HG03280 (cell line): ENCODE measurements at regions not wholly inside any gene's neighbourhood (a gene's known extent, or its start where the extent isn't known, plus 50 kb on each side); places are given as distances from the start of the nearest gene placed in this dataset.
"Not testable (repeated sequence)": the region's sequence is repeated elsewhere in the genome, so short reads cannot be mapped to it uniquely, and the experiment has no call there.

Experiments
- ATAC-seq: cut with Tn5 transposase; IDR thresholded peaks from one replicate; pipeline ENCODE4 v1.9.1; 2021; ENCODE audit warnings: mild to moderate bottlenecking, moderate library complexity; ENCODE audit not compliant: unreplicated experiment

DNA sequence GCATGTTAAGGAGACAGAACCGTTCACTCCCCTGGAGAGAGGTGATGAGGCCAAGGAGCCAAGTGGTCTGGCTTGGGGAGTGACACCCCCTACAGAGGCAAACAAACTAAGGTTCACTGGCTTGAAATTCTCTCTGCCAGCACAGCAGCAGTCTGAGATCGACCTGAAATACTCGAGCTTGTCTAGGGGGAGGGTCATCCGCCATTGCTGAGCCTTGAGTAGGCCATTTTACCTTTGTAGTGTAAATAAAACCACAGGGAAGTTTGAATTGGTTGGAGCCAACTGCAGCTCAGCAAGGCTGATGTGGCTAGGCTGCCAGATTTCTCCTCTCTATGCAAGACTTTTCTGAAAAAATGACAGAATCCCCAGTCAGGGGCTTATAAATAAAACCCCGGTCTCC is 52.9 kb downstream of the CDY2B start:
- ATAC-seq = not testable (repeated sequence)

DNA sequence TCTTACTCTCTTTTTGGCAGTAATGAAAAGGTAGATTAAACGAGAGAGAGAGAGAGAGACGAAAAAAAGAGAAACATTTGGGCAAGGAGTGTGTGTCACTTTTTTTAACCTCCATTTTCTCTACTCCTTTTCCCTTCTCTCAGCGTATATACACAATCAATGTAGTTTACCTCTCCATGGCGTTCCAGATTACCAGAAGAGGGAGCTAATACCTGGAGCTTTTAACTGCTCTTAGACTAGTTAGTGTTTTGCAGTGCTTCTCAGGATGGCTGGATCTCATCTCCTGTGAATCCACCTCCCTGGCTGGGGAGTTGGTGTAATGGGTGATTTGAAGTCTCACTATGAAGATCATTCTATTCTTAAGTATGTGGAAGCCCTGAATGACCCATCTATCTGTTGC is 60.3 kb downstream of the CDY2B start:
- not testable (repeated sequence) for ATAC-seq

DNA sequence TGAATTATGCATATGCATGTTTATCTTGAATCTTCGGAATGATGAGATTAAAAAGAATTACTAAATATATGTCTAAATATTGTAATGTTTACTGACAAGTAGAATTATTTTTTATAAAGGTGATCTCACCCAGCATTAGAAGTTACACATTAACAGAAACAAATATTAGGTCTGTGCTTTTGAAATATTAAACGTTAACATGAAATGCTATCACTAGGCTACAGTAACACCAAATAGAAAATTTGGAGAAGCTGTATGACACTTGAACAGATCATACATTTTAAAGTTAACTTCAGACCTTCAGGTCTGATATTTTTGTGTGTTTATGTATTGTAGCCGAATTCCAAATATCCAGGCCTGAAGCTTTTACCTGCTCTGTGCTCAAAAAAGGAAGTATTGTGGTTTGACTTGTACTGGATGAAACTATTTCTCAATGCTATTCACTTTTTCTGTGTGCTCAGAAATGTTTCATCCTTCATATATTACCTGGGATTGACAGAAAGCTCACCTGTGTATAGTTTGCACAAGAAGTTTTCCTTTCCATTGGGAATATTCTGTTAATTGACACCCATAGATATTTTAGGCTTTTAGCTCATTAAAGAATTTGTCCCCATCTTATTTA is 60.9 kb downstream of the CDY2B start:
- ATAC-seq = not testable (repeated sequence)

GRCh38 chrY:17817076-17818068 is 62.6 kb downstream of the CDY2B start:
- ATAC-seq = not testable (repeated sequence)

DNA sequence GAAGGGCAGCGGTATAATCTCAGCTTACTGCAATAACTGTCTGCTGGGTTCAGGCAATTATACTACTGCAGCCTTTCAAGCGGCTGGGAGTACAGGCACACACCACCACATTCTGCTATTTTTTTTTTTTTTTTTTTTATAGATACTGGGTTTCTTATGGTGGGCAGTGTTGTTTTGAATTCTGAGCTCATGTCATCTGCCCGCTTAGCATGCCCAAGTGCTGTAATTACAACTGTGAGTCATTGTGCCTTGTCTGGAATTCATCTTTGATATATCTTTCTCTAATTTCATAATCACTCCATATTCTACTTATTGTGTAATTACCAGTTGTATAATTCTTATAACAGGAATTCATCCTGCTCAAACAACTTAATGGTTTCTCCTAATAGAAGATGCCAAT is 67.4 kb downstream of the CDY2B start:
- ATAC-seq = not testable (repeated sequence)

DNA sequence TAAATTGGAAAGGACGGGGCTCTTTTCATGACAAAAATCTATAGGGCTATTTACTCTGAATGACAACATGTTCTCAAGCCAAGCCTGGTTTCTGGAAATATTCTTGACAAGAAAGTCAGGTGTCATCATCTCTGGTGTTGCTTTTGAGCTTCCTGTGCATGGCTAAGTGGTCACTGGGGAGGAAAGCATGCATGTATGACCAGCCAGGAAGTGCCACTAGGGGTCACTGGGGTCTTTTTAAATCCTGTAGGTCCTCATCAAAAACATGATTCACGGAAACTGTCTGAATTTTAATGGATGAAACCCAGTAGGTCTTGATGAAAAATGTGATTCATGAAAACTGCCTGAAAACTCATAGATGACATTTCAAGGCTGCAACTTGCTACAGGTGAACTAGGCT is 80.1 kb downstream of the CDY2B start:
- ATAC-seq = not testable (repeated sequence)

DNA sequence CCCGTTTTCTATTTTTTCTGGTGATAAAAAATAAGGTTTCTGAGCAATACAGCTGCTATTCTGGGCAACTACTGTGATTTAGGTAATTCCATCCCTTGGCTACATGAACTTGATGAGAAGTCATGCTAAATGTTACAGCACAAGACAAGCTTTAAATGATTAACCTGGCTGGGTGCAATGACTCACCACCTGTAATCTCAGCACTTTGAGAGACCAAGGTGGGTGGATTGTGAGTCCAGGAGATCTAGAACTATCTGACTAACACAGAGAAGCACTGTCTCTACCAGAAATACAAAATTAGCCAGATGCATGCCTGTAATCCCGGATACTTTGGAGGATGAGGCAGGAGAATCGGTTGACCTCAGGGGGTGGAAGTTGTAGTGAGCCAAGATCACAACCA is 92.8 kb downstream of the CDY2B start:
- not testable (repeated sequence) for ATAC-seq

GRCh38 chrY:17766000-17766699 is 113.9 kb downstream of the CDY2B start:
- ATAC-seq = not testable (repeated sequence)

DNA sequence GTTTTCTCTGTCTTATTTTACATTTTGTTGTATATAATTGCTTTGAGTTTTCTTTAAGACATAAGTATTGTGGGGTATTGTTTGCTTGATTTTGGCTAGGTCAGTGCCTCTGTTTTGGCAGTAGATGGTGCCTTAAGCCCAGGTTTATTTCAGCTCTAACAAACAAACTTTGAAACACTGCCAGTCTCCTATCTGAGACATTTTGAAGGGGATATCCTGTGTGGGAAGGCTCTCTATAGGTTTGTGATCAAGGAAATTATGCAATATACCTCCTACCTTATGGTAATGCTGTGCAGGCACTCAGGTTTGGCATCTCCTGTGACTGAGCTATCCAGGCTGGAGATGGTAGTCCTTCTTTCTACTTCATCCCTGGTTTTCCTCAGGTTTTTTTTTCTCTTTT is 120.8 kb downstream of the CDY2B start:
- not testable (repeated sequence) for ATAC-seq

DNA sequence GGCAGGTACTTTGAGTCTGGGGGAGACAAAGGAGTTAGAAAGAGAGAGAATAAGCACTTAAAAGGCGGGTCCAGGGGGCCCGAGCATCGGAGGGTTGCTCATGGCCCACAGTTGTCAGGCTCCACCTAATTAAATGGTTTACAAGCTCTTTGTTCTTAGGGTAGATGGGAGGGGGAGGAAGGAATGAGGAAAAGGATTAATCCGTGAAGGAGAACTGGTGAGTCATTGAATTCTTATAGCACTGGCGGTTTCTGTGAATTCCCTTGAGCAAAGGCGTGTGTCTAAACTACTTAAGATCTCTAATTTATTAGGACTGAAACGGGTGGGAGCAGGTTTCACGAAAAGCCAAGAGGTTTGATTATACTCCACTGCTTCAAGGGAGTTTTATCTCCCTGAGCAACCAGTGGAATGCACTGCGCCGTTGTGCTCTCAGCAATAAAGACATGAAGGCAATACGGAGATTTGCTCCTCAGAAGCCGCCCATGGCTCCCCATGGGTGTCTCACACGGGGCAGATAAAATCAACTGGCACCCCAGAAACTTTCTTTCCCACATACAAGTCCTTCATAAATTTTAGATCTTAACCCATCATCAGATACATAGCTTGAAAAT is 127.0 kb downstream of the CDY2B start:
- ATAC-seq = not testable (repeated sequence)

GRCh38 chrY:17739852-17740251 is 140.2 kb downstream of the CDY2B start:
- not testable (repeated sequence) for ATAC-seq

- ATAC-seq = not testable (repeated sequence)
Observed at GRCh38 chrY:17729474-17729873, 150.5 kb downstream of the CDY2B start.

GRCh38 chrY:17716329-17717043 is 163.5 kb downstream of the CDY2B start:
- ATAC-seq = not testable (repeated sequence)

DNA sequence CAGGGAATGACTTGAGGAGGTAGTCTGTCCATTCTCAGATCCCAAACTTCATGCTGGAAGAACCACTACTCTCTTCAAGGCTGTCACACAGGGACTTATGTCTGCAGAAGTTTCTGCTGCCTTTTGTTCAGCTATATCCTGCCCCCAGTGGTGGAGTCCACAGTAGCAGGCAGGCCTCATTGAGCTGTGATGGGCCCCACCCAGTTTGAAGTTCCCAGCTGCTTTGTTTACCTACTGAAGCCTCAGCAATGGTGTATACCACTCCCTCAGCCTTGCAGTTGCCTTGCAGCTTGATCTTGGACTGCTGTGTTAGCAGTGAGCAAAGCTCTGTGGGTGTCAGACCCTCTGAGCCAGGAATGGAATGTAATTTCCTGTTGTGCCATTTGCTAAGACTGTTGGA is 212.0 kb downstream of the CDY2B start:
- ATAC-seq = not testable (repeated sequence)

DNA sequence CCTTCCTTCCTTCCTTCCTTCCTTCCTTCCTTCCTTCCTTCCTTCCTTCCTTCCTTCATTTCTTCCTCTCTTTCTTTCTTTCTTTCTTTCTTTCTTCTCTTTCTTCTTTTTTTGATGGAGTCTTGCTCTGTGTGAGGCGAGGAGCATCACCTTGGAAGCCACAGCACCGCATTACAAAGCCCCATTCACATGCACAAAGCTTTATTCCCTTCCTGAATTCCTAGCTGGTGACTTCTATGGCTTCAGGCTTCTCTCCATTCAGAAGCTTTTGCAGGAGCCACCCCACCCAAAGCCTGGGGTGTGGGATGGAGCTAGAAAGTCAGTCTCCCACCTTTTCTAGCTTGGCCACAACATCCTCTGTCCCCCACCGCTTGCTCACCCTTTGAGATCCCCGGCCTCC is 237.0 kb downstream of the CDY2B start:
- ATAC-seq = not testable (repeated sequence)

GRCh38 chrY:17634484-17634883 is 245.5 kb downstream of the CDY2B start:
- not testable (repeated sequence) for ATAC-seq

DNA sequence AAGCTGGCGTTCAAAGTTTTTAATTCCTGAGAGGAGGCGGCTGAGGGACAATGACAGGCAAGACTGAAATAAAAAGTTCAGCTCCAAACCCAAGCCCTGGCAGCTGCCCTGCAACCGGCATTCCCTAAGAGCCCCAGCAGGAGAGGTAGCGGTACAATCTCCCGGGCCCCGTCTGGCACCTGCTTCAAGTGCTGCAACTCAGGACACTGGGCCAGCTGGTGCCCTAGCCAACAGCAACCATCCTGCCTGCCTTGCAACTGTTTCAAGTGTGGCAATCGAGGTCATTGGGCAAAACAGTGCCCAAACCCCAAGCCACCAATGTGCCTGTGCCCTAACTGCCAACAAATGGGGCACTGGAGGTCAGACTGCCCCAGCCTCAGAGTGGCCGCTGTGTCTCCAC is 268.8 kb downstream of the CDY2B start:
- ATAC-seq = not testable (repeated sequence)

DNA sequence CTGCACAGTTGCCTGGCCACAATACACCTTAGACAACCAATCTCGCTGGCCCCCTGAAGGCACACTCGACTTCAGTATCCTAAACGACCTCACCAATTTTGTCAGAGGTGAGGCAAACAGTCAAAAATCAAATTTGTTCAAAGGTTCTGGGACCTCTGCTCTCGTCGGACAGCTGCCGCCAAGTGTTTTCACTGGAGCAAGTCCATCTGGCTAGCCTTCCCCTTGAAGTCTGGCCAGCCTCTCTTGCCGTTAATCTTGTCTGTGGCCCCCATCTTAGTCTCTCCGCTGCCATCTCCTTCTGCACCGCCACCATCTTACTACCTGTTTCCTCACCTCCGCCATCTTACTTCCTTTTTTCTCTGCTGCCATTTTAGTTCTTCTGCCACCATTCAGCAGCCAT is 269.4 kb downstream of the CDY2B start:
- not testable (repeated sequence) for ATAC-seq

DNA sequence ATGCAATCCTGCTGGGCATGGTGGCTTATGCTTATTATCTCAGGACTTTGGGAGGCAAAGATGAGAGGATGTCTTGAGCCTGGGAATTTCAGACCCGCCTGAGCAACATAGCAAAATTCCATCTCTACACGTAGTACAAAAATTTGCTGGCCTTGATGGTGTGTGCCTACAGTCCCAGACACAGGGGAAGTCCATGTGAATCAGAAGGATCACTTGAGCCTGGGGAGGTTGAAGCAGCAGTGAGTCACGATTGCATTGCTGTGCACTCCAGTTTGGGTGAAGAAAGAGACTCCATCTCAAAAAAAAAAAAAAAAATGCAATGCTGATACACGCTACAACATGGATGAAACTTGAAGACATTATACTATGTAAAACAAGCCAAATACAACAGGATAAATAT is 272.9 kb downstream of the CDY2B start:
- not testable (repeated sequence) for ATAC-seq

GRCh38 chrY:17599263-17599662 is 280.8 kb downstream of the CDY2B start:
- not testable (repeated sequence) for ATAC-seq
